ENCODE measurements at regions not wholly inside any gene's neighbourhood (a gene's known extent, or its start where the extent isn't known, plus 50 kb on each side); places are given as distances from the start of the nearest gene placed in this dataset.

GRCh38 chr10:105658696-105659095, 1017.6 kb downstream of the SORCS3 start:
- DNase-seq (ENCODE audit: low spot score) = no peak

- DNase-seq (ENCODE audit: low spot score) = no peak
Observed at GRCh38 chr10:105656856-105657255, 1015.8 kb downstream of the SORCS3 start.

GRCh38 chr10:105650306-105650705, 1009.2 kb downstream of the SORCS3 start:
- DNase-seq (ENCODE audit: low spot score) = no peak

DNA sequence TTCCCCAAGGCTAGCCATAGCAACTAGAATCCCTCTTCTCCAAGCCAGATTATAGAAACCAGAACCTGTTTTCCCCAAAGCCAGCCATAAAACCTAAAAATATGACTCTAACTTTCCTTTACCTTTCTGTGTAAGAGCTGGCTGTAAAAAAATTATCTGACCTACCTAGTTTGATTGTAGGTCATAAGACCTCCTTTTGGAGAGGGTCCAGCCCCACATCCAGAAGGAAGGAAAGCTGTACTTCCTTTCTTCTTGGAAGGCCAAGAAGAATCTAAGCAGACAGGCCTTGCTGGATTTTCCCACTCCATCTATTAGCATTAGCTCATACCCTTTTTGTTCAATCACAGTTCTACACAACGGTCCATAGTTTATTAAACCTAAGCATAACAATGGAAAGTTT, 1006.3 kb downstream of the SORCS3 start:
- no peak for DNase-seq (ENCODE audit: low spot score)

DNA sequence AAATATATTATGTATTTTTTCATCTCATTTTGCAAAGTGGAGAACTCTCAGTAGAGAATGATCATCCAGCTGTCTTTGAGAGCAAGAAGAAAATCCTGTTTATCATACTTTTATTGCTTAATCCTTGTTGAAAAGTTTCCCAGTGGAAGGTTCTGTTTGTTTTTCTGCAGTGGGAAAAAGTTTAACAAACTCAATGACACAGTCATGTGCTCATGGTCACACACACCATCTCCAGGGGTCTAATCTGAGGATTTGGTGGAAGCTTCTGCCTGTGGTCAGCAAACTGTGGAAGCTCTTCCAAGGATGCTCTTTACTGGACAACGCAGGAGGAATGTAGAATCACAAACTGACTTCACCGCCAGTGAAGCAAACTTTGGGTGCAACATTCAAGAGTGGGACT, 1003.9 kb downstream of the SORCS3 start:
- DNase-seq (ENCODE audit: low spot score) = no peak

- no peak for DNase-seq (ENCODE audit: low spot score)
Observed at GRCh38 chr10:105644559-105644958, 1003.5 kb downstream of the SORCS3 start.

DNA sequence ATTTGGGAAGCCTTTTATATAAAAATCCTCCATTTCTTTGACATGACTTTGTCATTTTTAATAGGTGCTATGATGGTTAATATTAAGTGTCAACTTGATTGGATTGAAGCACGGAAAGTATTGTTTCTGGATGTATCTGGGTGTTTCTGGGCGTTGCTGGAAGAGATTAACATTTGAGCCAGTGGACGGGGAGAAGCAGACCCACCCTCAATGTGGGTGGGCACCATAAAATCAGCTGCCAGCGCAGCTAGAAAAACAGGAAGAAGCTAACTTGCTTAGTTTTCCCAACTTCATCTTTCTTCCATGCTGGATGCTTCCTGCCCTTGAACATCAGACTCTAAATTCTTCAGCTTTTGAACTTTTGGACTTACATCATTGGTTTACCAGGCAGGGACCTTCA, 1003.0 kb downstream of the SORCS3 start:
- DNase-seq (ENCODE audit: low spot score) = no peak

- DNase-seq (ENCODE audit: low spot score) = no peak
Observed at GRCh38 chr10:105643660-105644059, 1002.6 kb downstream of the SORCS3 start.

DNA sequence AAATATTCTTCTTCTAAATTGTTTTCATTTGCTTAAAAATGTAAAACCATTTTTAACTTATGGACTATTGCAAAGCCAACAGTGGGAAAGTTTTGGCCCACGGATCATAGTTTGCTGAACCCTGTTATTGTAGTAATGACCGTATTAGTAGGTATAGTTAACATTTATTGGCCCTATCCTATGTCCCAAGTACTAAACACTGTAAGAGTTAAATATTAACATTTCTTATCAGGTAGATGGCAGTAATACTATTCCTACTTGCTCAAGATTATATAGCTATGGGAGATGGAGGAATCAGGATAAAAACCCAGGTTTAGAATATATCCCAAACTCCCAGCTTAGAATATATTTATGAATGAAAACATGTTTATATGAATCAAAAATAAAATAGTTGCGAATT, 993.2 kb downstream of the SORCS3 start:
- DNase-seq (ENCODE audit: low spot score) = no peak

DNA sequence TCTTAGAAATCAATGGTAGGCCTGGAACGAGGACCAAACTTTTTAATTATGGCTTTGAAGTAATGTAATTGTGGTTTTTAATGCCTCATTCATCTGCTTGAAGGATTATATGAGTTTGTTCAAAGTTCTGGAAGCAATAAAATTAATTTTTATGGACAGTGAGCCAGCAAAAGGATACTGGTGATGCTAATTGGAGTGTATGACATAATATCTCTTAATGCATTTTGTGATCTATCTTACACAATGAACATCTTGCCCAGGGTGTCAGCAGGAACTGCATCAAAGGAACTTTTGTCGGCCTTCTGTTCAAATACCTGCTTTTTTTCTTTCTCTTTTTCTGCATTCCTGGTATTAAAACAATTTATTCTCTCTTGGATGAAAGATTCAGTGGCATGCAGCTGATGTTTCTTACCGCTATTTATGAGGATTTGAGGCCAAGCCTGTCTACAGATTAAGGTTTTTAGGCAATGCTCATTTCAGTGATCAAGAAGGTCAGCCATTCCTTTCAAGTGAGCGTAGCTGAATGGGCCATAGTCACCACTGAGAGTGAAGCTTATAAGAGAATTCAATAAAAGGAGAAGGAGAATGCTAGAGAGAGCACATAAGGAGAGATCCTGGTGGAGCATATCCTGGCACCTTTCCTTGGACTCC, 974.8 kb downstream of the SORCS3 start:
- DNase-seq (ENCODE audit: low spot score) = no peak

- no peak for DNase-seq (ENCODE audit: low spot score)
Observed at GRCh38 chr10:105611244-105611798, 970.2 kb downstream of the SORCS3 start.

DNA sequence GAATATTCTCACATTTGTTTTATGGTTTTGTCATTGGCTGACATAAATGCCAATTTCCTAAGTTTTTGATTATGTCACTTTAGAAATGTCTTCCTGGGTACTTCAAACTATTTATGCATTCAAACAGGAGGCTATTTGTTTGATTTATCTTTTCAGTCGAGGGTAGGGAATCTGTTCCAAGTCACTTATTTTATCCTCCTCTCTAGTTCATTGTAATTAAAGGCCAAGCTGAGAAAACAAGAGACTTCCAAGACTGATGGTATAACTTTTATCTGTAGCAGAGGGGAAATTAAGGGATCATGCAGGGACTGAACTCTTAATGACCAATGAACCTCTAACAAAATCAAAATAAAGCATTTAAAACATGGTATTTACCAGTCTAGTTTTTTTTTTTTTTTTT, 968.4 kb downstream of the SORCS3 start:
- no peak for DNase-seq (ENCODE audit: low spot score)

GRCh38 chr10:105605918-105606317, 964.8 kb downstream of the SORCS3 start:
- DNase-seq (ENCODE audit: low spot score) = no peak

DNA sequence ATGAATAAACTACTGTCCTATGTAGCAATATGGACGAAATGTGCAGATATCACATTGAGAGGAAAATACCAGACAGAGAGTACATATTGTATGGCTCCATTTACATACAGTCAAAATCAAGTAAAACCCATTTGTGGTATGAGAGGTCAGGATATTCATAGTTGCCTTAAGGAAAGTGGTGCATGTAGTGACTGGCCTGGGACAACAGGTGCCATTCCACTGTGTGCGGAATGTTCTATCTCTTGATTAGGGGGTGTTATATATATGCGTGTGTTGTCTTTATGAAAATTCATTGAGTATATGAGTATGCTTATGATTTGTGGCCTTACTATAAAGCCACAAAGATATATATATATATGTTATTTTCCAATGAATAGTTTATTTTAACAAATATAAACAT, 964.0 kb downstream of the SORCS3 start:
- DNase-seq (ENCODE audit: low spot score) = no peak

DNA sequence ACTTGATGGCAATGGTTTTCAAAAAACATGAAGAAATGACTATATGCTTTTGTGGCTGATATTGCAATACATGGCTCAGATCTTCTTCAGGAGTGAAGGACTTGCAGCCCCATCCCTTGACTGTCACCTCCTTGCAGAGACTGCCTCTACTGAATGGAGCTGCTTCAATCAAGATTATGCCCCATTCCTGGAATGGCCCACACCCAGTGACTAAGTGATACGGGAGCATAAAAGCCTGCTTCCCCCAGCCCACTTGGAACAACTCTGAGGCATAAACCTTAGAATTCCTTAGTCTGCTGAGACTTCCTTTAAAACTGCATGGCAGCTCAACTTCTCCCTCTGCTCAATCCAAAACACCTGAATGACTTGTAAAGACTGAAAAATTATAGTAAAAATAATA, 957.1 kb downstream of the SORCS3 start:
- DNase-seq (ENCODE audit: low spot score) = no peak

DNA sequence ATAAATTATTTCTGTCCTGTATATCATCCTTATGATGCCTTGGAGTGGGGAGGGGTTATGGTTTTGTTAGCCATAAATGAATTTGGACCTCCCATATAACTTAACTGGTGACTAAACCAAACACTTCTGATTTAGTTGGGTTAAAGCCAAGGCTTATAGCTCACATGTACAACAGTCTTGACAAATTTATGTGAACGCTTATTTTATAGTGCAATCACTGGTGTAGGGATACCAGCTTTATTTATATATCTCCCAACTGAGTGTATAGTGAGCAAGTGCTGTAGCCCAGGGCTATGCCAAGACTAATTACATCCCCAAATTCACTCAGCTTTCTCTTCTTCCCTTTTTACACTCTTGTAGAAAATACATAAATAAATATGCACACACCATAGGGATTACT, 956.2 kb downstream of the SORCS3 start:
- no peak for DNase-seq (ENCODE audit: low spot score)

DNA sequence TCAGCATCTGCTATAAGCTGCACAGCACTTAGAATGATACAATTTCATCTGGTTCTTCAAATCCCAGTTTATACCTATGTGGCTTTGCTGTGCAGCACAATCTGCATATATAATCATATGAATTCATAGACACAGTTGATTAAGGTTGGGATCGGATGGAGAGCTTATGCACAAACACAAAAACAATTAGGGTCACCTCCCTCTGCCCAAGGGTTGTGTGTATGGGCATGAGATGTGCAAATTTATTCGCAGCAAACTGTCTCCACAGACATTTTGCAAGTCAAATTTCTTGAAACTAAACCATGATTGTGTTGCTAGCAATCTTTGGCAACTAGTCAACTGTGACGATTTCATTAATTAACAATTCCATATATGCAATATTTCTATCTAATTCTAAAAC, 955.7 kb downstream of the SORCS3 start:
- no peak for DNase-seq (ENCODE audit: low spot score)

GRCh38 chr10:105594296-105594695, 953.2 kb downstream of the SORCS3 start:
- DNase-seq (ENCODE audit: low spot score) = no peak

GRCh38 chr10:105592468-105592867, 951.4 kb downstream of the SORCS3 start:
- DNase-seq (ENCODE audit: low spot score) = no peak

GRCh38 chr10:105586451-105587098, 945.5 kb downstream of the SORCS3 start:
- DNase-seq (ENCODE audit: low spot score) = no peak

DNA sequence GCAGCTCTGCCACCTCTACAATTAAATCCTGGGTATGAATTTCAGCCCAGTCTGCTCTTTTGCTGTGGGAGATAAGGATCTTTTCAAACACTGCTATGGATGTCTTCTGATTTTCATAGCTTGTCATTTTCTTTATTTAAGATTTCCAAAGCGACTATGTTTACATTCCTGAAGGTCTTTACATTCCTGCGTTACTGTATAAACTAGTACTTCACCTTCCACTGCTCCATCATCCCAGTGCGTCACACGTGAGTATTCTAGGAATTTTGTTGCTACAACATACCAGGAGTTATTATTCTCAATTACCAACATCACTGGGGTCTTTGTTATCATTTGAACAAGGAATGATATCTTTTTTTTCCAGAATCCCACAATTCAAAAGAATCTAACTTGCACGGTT, 944.7 kb downstream of the SORCS3 start:
- DNase-seq (ENCODE audit: low spot score) = no peak

- no peak for DNase-seq (ENCODE audit: low spot score)
Observed at GRCh38 chr10:105585171-105585570, 944.1 kb downstream of the SORCS3 start.

DNA sequence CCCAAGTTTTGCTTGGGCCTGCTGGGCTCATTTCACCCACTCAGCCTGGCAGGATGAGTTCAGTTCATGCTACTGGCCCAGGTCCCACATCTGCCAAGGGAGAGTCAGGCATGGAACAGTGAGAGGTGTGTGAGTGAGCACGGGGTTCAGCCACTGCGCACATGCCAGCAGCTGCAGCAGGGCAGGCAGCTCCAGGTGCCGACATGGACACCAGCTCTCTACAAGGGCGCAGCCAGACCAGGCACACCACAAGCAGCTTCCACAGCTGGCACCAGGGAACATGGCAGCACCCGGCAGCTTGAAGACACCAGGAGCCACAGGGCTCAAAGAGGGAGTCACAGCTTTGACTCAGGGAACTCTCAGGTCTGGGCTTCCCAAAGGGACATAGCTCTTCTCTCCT, 938.0 kb downstream of the SORCS3 start:
- no peak for DNase-seq (ENCODE audit: low spot score)
